H9 (cell line): ENCODE measurements at regions not wholly inside any gene's neighbourhood (a gene's known extent, or its start where the extent isn't known, plus 50 kb on each side); places are given as distances from the start of the nearest gene placed in this dataset.

Experiments used
- DNase-seq: peaks from one replicate; pipeline ENCODE4 v3.0.0-alpha.2; 2017
- H2AFZ ChIP-seq: one replicate; pipeline ENCODE4 v1.6.1; 2013; ENCODE audit warnings: mild to moderate bottlenecking, low read length, control low read depth, moderate library complexity
- H2AK5ac ChIP-seq: 2 replicates; pipeline ENCODE4 v1.6.1; 2013; ENCODE audit warnings: low read length, control low read depth, mixed read lengths; ENCODE audit not compliant: insufficient read length
- H2BK120ac ChIP-seq: one replicate; pipeline ENCODE4 v1.6.1; 2013; ENCODE audit warnings: low read depth, mild to moderate bottlenecking, low read length, control low read depth, inconsistent platforms; ENCODE audit not compliant: poor library complexity, severe bottlenecking
- H2BK12ac ChIP-seq: 2 replicates; pipeline ENCODE4 v1.6.1; 2013; ENCODE audit warnings: low read length, control low read depth, mixed read lengths, low read depth; ENCODE audit not compliant: insufficient read length
- H2BK15ac ChIP-seq: 2 replicates; pipeline ENCODE4 v1.6.1; 2013; ENCODE audit warnings: low read depth, low read length, control low read depth
- H2BK20ac ChIP-seq: one replicate; pipeline ENCODE4 v1.6.1; 2013; ENCODE audit warnings: low read depth, mild to moderate bottlenecking, low read length, control low read depth, inconsistent platforms; ENCODE audit not compliant: poor library complexity, severe bottlenecking
- H2BK5ac ChIP-seq: 2 replicates; pipeline ENCODE4 v1.6.1; 2013; ENCODE audit warnings: low read length, control low read depth, mixed read lengths; ENCODE audit not compliant: insufficient read length
- H3K14ac ChIP-seq: 2 replicates; pipeline ENCODE4 v1.6.1; 2013; ENCODE audit warnings: low read length, control low read depth; ENCODE audit not compliant: insufficient read depth
- H3K18ac ChIP-seq: 2 replicates; pipeline ENCODE4 v1.6.1; 2013; ENCODE audit warnings: low read depth, mild to moderate bottlenecking, mixed read lengths, low read length, control low read depth; ENCODE audit not compliant: insufficient read length
- H3K23ac ChIP-seq: 2 replicates; pipeline ENCODE4 v1.6.1; 2013; ENCODE audit warnings: low read length, control low read depth, mixed read lengths, low read depth; ENCODE audit not compliant: insufficient read length
- H3K23me2 ChIP-seq: 2 replicates; pipeline ENCODE4 v1.6.1; 2013; ENCODE audit warnings: low read depth, mild to moderate bottlenecking, mixed read lengths, low read length, control low read depth; ENCODE audit not compliant: insufficient read length, poor library complexity, severe bottlenecking
- H3K27ac ChIP-seq: 2 replicates; pipeline ENCODE4 v1.5.1; 2013; ENCODE audit warnings: low read length, control low read depth, mixed read lengths, low read depth; ENCODE audit not compliant: insufficient read length
- H3K27me3 ChIP-seq: 2 replicates; pipeline ENCODE4 v1.6.1; 2013; ENCODE audit warnings: low read length, control low read depth, inconsistent platforms; ENCODE audit not compliant: insufficient read depth
- H3K4ac ChIP-seq: 2 replicates; pipeline ENCODE4 v1.6.1; 2013; ENCODE audit warnings: low read depth, mild to moderate bottlenecking, control low read depth, inconsistent platforms, low read length, moderate library complexity
- H3K4me1 ChIP-seq: 2 replicates; pipeline ENCODE4 v1.6.1; 2013; ENCODE audit warnings: low read length, control low read depth, inconsistent platforms; ENCODE audit not compliant: insufficient read depth
- H3K4me2 ChIP-seq: 2 replicates; pipeline ENCODE4 v1.6.1; 2013; ENCODE audit warnings: low read length, control low read depth, mixed read lengths; ENCODE audit not compliant: insufficient read length, insufficient read depth
- H3K56ac ChIP-seq: 2 replicates; pipeline ENCODE4 v1.6.1; 2013; ENCODE audit warnings: low read depth, mild to moderate bottlenecking, mixed read lengths, low read length, control low read depth; ENCODE audit not compliant: insufficient read length
- H3K79me1 ChIP-seq: 2 replicates; pipeline ENCODE4 v1.6.1; 2013; ENCODE audit warnings: low read depth, mild to moderate bottlenecking, moderate library complexity, low read length, control low read depth, inconsistent platforms; ENCODE audit not compliant: insufficient read depth, poor library complexity, severe bottlenecking
- H3K79me2 ChIP-seq: 2 replicates; pipeline ENCODE4 v1.6.1; 2013; ENCODE audit warnings: low read length, control low read depth, inconsistent platforms; ENCODE audit not compliant: insufficient read depth
- H3K9ac ChIP-seq: 2 replicates; pipeline ENCODE4 v1.6.1; 2013; ENCODE audit warnings: low read length, control low read depth, mixed read lengths; ENCODE audit not compliant: insufficient read length; ENCODE audit errors: extremely low read depth
- H3K9me3 ChIP-seq: one replicate; pipeline ENCODE4 v1.6.1; 2013; ENCODE audit warnings: low read depth, low read length, inconsistent platforms; ENCODE audit not compliant: control insufficient read depth
- H3T11ph ChIP-seq: one replicate; pipeline ENCODE4 v1.6.1; 2013; ENCODE audit warnings: mild to moderate bottlenecking, low read length, control low read depth, inconsistent platforms
- H4K20me1 ChIP-seq: one replicate; pipeline ENCODE4 v1.6.1; 2013; ENCODE audit not compliant: control insufficient read depth, insufficient read length, insufficient read depth
- H4K5ac ChIP-seq: 2 replicates; pipeline ENCODE4 v1.6.1; 2013; ENCODE audit warnings: low read depth, mild to moderate bottlenecking, mixed read lengths, low read length, control low read depth; ENCODE audit not compliant: insufficient read length
- H4K8ac ChIP-seq: replicated peaks from 2 replicates; pipeline ENCODE4 v1.6.1; 2013; ENCODE audit warnings: low read length, control low read depth, mixed read lengths, low read depth; ENCODE audit not compliant: insufficient read length
- H4K91ac ChIP-seq: 2 replicates; pipeline ENCODE4 v1.6.1; 2013; ENCODE audit warnings: low read depth, mild to moderate bottlenecking, moderate library complexity, mixed read lengths, low read length, control low read depth; ENCODE audit not compliant: insufficient read length
- H3K27ac Mint-ChIP-seq, 3 experiments: 2 replicates in 2 of 3; 3 replicates in 1 of 3; pipeline ENCODE4 v1.8.0; 2020 to 2021; ENCODE audit warnings: mixed read lengths in 3 of 3, mild to moderate bottlenecking in 1 of 3, moderate library complexity in 1 of 3
- H3K27me3 Mint-ChIP-seq: 2 replicates; pipeline ENCODE4 v1.8.0; 2021; ENCODE audit warnings: low read depth, mild to moderate bottlenecking, moderate library complexity, mixed read lengths
- H3K36me3 Mint-ChIP-seq, 3 experiments: 2 replicates in 2 of 3; 3 replicates in 1 of 3; pipeline ENCODE4 v1.8.0; 2020 to 2021; ENCODE audit warnings: low read depth in 3 of 3, mixed read lengths in 3 of 3; ENCODE audit not compliant: insufficient read depth in 1 of 3
- H3K4me1 Mint-ChIP-seq, 2 experiments: 2 replicates each; pipeline ENCODE4 v1.8.0; 2020; ENCODE audit warnings: mixed read lengths in 2 of 2
- H3K4me3 Mint-ChIP-seq, 2 experiments: 2 replicates in 1 of 2; 3 replicates in 1 of 2; pipeline ENCODE4 v1.8.0; 2020 to 2021; ENCODE audit warnings: mild to moderate bottlenecking in 2 of 2, mixed read lengths in 2 of 2, moderate library complexity in 1 of 2
- H3K9me3 Mint-ChIP-seq, 2 experiments: 2 replicates in 1 of 2; 3 replicates in 1 of 2; pipeline ENCODE4 v1.8.0; 2020; ENCODE audit warnings: mild to moderate bottlenecking in 2 of 2, mixed read lengths in 2 of 2, moderate library complexity in 1 of 2
- WGBS: extraction: QIAGEN DNeasy Blood & Tissue Kit; methylation state at CpG from one replicate; pipeline ENCODE4 v1.1.7; 2013; ENCODE audit warnings: missing lambda C conversion rate, low lambda C conversion rate, mixed read lengths; ENCODE audit not compliant: insufficient read length; ENCODE audit errors: extremely low coverage; 5-methylcytosine and 5-hydroxymethylcytosine counted together
- TF ChIP-seq, protein P1 (sequence below): fragments of 200-600 bp; sonication (generic); conservative IDR thresholded peaks from 3 replicates; pipeline ENCODE4 v1.8.0; 2021; ENCODE audit warnings: antibody characterized with exemption, mild to moderate bottlenecking

DNA sequence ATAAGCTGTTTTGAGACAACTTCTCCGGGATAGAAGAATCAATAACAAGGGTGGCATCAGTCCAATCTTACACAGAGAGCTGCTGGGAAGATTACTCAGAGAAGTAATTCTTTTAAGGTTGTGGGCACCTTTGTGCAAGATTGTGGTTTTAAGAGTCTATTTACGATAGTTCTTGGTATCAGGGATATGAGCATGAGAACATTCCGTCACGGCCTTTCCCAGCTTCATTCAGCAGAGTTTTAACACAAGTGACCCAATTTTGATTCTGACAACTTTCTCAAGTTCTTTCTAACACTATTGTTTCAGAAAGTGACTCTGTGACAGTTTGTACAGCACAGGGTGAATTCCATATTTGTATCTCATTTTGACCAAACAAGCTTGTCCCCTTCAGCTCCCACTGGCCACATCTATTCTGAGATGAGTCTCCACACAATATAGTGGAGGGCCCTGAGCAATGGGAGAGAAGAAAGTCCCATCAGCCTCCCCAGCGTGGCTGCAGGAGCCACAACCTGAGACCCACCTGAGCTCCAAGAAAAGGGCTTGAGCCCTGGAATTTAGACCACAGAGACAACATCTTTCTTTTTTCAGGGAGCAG lies 869.2 kb downstream of the TMEM121 start:
- no peak overlapping the region for H3K9ac ChIP-seq
- H2AK5ac ChIP-seq = no peak overlapping the region
- TF ChIP-seq, protein P1, sequence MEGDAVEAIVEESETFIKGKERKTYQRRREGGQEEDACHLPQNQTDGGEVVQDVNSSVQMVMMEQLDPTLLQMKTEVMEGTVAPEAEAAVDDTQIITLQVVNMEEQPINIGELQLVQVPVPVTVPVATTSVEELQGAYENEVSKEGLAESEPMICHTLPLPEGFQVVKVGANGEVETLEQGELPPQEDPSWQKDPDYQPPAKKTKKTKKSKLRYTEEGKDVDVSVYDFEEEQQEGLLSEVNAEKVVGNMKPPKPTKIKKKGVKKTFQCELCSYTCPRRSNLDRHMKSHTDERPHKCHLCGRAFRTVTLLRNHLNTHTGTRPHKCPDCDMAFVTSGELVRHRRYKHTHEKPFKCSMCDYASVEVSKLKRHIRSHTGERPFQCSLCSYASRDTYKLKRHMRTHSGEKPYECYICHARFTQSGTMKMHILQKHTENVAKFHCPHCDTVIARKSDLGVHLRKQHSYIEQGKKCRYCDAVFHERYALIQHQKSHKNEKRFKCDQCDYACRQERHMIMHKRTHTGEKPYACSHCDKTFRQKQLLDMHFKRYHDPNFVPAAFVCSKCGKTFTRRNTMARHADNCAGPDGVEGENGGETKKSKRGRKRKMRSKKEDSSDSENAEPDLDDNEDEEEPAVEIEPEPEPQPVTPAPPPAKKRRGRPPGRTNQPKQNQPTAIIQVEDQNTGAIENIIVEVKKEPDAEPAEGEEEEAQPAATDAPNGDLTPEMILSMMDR = no peak
- no peaks in the 10 kb centered on the region for H3K23me2 ChIP-seq
- H3K14ac ChIP-seq = no peak overlapping the region
- no peak overlapping the region for H4K91ac ChIP-seq
- H3K4ac ChIP-seq = no peak overlapping the region
- no peak overlapping the region for H3T11ph ChIP-seq
- no peaks in the 10 kb centered on the region for H3K79me1 ChIP-seq
- no peaks in the 10 kb centered on the region for H3K27me3 ChIP-seq
- Mint-ChIP-seq H3K27ac (no peak overlapping the region), H3K4me3 (no peak overlapping the region), H3K9me3 (peaks cover 78 to 85% of the 10 kb centered on the region in 2 experiments), H3K4me1 (no peaks in the 10 kb centered on the region), H3K36me3 (peaks cover 14 to 39% (median 23%) of the 10 kb centered on the region in 3 experiments; a peak in 6 of 7 replicates), H3K27me3 (peaks cover 2% of the 10 kb centered on the region; the same call in 1 of the 2 replicates)
- no peak overlapping the region for H3K27ac ChIP-seq
- H3K79me2 ChIP-seq = no peaks in the 10 kb centered on the region
- no CpG with 5 or more reads among the region's 5 CpGs for WGBS
- H3K4me1 ChIP-seq = no peaks in the 10 kb centered on the region
- H2BK12ac ChIP-seq = no peak overlapping the region
- H3K56ac ChIP-seq = no peak overlapping the region
- no peak overlapping the region for H4K5ac ChIP-seq
- H3K18ac ChIP-seq = no peak overlapping the region
- H3K23ac ChIP-seq = no peak overlapping the region
- no peak overlapping the region for H2BK120ac ChIP-seq
- H3K9me3 ChIP-seq = peaks cover 63% of the 10 kb centered on the region
- H4K20me1 ChIP-seq = no peaks in the 10 kb centered on the region
- H4K8ac ChIP-seq = no peak overlapping the region
- no peak overlapping the region for H2BK15ac ChIP-seq
- no peak overlapping the region for H3K4me2 ChIP-seq
- H2BK5ac ChIP-seq = no peak overlapping the region
- no peak overlapping the region for H2AFZ ChIP-seq
- DNase-seq = no peak
- no peak overlapping the region for H2BK20ac ChIP-seq
